ENCODE measurements at regions not wholly inside any gene's neighbourhood (a gene's known extent, or its start where the extent isn't known, plus 50 kb on each side); places are given as distances from the start of the nearest gene placed in this dataset.

DNA sequence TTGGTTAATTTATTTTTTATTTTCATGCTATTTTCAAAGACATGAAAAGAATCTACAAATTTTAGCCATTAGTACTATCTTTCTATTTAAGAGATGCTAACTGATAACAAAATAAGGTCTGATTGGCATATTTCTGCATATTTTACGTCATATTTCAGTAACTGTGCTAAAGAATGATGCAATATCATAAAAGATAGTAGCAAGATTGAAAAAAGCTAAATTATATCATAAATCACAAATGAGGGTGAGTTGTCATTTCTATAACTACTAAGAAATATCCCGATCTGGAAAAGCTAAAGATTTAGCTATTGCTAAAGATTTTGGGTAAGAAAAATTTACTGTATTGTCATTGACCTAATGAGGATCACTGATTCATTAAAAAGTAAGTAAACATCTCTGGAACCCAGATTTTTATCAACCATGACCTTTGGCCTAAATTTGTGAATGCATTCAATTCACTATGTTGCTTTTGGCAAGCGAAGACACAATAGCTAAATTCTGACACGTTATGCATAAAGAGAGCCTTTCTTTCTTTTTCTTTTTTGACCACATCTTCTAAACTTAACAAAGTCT lies 103.6 kb downstream of the HPGD start:
- TF ChIP-seq CTBP1 (IDR thresholded peaks at IDR 0.05; ENCODE audit: borderline replicate concordance) (no peak), FOXM1 (IDR thresholded peaks at IDR 0.05; ENCODE audit: borderline replicate concordance) (no peak), SUZ12 (IDR thresholded peaks at IDR 0.05) (no peak), BHLHE40 (IDR thresholded peaks at IDR 0.05; ENCODE audit: borderline replicate concordance) (no peak), ZNF384 (IDR thresholded peaks at IDR 0.05) (no peak), FOXK2 (IDR thresholded peaks at IDR 0.05) (no peak)

Measured in HEK293T (cell line).